ENCODE measurements at regions not wholly inside any gene's neighbourhood (a gene's known extent, or its start where the extent isn't known, plus 50 kb on each side); places are given as distances from the start of the nearest gene placed in this dataset.

- no peak for DNase-seq
- TF ChIP-seq, protein P1, sequence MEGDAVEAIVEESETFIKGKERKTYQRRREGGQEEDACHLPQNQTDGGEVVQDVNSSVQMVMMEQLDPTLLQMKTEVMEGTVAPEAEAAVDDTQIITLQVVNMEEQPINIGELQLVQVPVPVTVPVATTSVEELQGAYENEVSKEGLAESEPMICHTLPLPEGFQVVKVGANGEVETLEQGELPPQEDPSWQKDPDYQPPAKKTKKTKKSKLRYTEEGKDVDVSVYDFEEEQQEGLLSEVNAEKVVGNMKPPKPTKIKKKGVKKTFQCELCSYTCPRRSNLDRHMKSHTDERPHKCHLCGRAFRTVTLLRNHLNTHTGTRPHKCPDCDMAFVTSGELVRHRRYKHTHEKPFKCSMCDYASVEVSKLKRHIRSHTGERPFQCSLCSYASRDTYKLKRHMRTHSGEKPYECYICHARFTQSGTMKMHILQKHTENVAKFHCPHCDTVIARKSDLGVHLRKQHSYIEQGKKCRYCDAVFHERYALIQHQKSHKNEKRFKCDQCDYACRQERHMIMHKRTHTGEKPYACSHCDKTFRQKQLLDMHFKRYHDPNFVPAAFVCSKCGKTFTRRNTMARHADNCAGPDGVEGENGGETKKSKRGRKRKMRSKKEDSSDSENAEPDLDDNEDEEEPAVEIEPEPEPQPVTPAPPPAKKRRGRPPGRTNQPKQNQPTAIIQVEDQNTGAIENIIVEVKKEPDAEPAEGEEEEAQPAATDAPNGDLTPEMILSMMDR (IDR thresholded peaks at IDR 0.05) = no peak
- peaks cover 7% of the 10 kb centered on the region for H3K27me3 Mint-ChIP-seq (ENCODE audit: low read depth, poor library complexity)
- H3K27ac Mint-ChIP-seq = no peak overlapping the region
- no peak overlapping the region for H3K4me3 Mint-ChIP-seq
- H3K36me3 Mint-ChIP-seq (ENCODE audit: low read depth) = peaks cover 4% of the 10 kb centered on the region
- peaks cover 8% of the 10 kb centered on the region for H3K9me3 Mint-ChIP-seq
- peaks cover 16% of the 10 kb centered on the region for H3K4me1 Mint-ChIP-seq
These were observed 193.9 kb downstream of the LTN1 start for GRCh38 chr21:28798798-28799197.

GRCh38 chr21:28795251-28795650, 197.4 kb downstream of the LTN1 start:
- peak overlapping the region; percentile 29 for H3K27ac Mint-ChIP-seq
- H3K36me3 Mint-ChIP-seq (ENCODE audit: low read depth) = peaks cover 4% of the 10 kb centered on the region
- peaks cover 8% of the 10 kb centered on the region for H3K27me3 Mint-ChIP-seq (ENCODE audit: low read depth, poor library complexity)

DNA sequence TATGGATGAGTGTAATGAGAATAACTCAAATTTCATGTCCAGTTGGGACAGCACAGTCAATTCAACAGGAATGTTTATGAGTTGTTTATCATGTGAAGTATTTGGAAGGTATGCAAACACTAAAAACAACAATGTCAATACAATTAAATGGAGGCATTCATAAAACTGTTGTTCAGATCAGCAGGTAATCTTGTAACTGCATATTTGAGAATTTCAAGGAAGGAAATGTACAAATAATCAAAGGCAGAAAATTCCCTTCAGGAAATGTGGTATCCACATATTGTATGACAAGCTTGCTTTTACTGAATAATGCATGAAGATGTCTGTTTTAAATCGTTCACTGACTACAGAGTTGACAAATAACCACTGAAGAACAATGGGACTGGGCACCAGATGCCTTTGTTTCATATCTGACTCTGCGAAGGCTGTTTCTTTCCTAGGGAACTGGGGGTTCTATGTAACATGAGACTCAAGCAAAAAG, 198.3 kb downstream of the LTN1 start:
- no peak overlapping the region for H3K4me3 Mint-ChIP-seq
- TF ChIP-seq, protein P1 (IDR thresholded peaks at IDR 0.05) = no peak

More at GRCh38 chr21:28795251-28795650, 197.4 kb downstream of the LTN1 start:
- Mint-ChIP-seq H3K9me3 (peaks cover 8% of the 10 kb centered on the region), H3K4me1 (peaks cover 16% of the 10 kb centered on the region), H3K4me3 (no peak overlapping the region)
- DNase-seq = no peak
- TF ChIP-seq, protein P1 (IDR thresholded peaks at IDR 0.05) = no peak

DNA sequence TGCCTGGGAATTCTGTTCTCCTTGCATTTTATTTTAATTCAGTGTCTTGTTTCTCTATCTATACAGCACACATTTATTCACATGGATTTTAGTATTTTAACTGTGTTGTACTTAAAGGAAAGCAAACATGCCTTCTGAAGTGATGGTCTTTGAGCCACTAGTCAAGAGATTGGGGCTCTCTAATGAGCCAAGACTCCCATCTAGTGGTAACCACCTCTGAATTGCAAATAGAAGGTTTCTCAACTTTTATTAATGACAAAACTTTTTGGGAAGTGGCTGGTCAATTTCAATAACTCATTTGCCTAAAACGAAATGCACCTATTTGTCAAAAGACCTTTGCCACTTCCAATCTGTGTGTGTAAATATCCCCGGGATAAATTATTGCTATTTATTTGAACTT, 199.6 kb downstream of the LTN1 start:
- TF ChIP-seq, protein P1 (IDR thresholded peaks at IDR 0.05) = no peak
- Mint-ChIP-seq H3K4me3 (no peak overlapping the region), H3K9me3 (no peaks in the 10 kb centered on the region), H3K36me3 (ENCODE audit: low read depth) (no peaks in the 10 kb centered on the region), H3K4me1 (peaks cover 12% of the 10 kb centered on the region), H3K27me3 (ENCODE audit: low read depth, poor library complexity) (peaks cover 8% of the 10 kb centered on the region), H3K27ac (no peak overlapping the region)
- DNase-seq = no peak

More for the DNA sequence above, 198.3 kb downstream of the LTN1 start:
- peaks cover 4% of the 10 kb centered on the region for H3K9me3 Mint-ChIP-seq
- no peak for DNase-seq
- H3K36me3 Mint-ChIP-seq (ENCODE audit: low read depth) = peaks cover 4% of the 10 kb centered on the region
- H3K27me3 Mint-ChIP-seq (ENCODE audit: low read depth, poor library complexity) = peaks cover 8% of the 10 kb centered on the region
- H3K27ac Mint-ChIP-seq = no peak overlapping the region
- H3K4me1 Mint-ChIP-seq = peaks cover 16% of the 10 kb centered on the region

DNA sequence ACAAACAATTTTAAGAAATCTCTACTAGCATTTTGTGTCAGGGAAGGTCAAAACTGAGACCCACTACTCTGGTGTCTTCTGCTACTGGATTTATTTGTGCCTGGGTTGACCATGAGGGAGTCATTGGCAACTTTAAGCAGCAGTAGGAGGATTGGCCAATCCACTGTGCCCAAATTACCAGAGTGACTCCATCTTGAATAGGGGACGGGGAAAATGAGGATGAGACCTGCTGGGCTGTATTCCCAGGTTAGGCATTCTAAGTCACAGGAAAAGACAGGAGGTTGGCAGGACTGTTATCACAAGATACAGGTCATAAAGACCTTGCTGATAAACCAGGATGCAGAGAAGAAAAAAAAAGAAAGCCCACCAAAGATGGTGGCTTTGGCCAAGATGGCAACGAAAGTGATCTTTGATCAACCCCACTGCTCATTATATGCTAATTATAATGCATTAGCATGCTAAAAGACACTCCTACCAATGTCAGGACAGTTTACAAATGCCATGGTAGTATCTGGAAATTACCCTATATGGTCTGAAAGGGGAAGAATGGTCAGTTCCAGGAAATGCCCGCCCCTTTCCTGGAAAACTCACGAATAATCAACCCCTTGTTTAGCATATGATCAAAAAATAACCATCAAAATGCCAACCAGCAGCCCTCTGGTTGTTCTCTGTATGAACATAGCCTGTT, 200.9 kb downstream of the LTN1 start:
- H3K27me3 Mint-ChIP-seq (ENCODE audit: low read depth, poor library complexity) = peaks cover 8% of the 10 kb centered on the region
- DNase-seq = no peak
- H3K4me1 Mint-ChIP-seq = peaks cover 17% of the 10 kb centered on the region
- peaks cover 9% of the 10 kb centered on the region for H3K9me3 Mint-ChIP-seq
- H3K27ac Mint-ChIP-seq = no peak overlapping the region
- no peaks in the 10 kb centered on the region for H3K36me3 Mint-ChIP-seq (ENCODE audit: low read depth)
- TF ChIP-seq, protein P1 (IDR thresholded peaks at IDR 0.05) = no peak
- no peak overlapping the region for H3K4me3 Mint-ChIP-seq

GRCh38 chr21:28790335-28790734, 202.3 kb downstream of the LTN1 start:
- peaks cover 13% of the 10 kb centered on the region for H3K4me1 Mint-ChIP-seq
- TF ChIP-seq, protein P1 (IDR thresholded peaks at IDR 0.05) = no peak
- peaks cover 5% of the 10 kb centered on the region for H3K27me3 Mint-ChIP-seq (ENCODE audit: low read depth, poor library complexity)
- peaks cover 17% of the 10 kb centered on the region for H3K9me3 Mint-ChIP-seq
- H3K4me3 Mint-ChIP-seq = no peak overlapping the region
- peaks cover 8% of the 10 kb centered on the region for H3K36me3 Mint-ChIP-seq (ENCODE audit: low read depth)
- no peak for DNase-seq
- no peak overlapping the region for H3K27ac Mint-ChIP-seq

Data from nephron progenitor cell (in vitro differentiated cells).